ENCODE measurements at regions not wholly inside any gene's neighbourhood (a gene's known extent, or its start where the extent isn't known, plus 50 kb on each side); places are given as distances from the start of the nearest gene placed in this dataset.

DNA sequence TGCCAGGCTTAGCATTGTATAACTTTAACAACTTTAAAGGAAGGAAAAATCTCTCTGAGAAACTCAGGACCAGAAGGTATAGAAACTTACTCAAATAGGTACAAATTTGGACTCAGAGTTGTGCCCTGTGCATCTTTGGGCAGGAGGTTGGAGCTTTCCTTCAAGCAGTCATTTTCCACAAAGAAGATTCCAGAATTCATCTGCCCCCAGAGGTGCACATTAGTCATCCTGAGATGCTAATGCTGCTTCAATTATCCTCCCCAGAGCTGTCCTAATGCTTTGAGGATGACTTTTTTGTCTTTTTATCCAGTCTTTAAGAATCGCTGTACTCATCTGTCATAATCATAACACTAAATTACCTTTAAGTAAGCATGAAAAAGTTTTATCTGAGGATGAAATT, 243.0 kb upstream of the WWC1 start:
- Histone ChIP-seq H3K27me3 (replicated peaks in 1 of 7) (peaks cover 0 to 3% (median 0%) of the 10 kb centered on the region in 7 donors), H3K9me3 (no peaks in the 10 kb centered on the region), H3K27ac (no peak overlapping the region), H3K4me3 (no peak overlapping the region), H3K4me1 (no peaks in the 10 kb centered on the region), H3K36me3 (no peaks in the 10 kb centered on the region)
- no peak for DNase-seq
- intact Hi-C loops (cut with DNase I; ENCODE audit: low total_unique reads) = no loop called here
- TF ChIP-seq POLR2A (IDR thresholded peaks at IDR 0.05) (no peak), POLR2AphosphoS5 (IDR thresholded peaks at IDR 0.05) (no peak)
- TF ChIP-seq, protein P1, sequence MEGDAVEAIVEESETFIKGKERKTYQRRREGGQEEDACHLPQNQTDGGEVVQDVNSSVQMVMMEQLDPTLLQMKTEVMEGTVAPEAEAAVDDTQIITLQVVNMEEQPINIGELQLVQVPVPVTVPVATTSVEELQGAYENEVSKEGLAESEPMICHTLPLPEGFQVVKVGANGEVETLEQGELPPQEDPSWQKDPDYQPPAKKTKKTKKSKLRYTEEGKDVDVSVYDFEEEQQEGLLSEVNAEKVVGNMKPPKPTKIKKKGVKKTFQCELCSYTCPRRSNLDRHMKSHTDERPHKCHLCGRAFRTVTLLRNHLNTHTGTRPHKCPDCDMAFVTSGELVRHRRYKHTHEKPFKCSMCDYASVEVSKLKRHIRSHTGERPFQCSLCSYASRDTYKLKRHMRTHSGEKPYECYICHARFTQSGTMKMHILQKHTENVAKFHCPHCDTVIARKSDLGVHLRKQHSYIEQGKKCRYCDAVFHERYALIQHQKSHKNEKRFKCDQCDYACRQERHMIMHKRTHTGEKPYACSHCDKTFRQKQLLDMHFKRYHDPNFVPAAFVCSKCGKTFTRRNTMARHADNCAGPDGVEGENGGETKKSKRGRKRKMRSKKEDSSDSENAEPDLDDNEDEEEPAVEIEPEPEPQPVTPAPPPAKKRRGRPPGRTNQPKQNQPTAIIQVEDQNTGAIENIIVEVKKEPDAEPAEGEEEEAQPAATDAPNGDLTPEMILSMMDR (IDR thresholded peaks at IDR 0.05 in 8 of 11, conservative IDR thresholded peaks at IDR 0.05 in 3 of 11) = no peak
- WGBS, 5 donors = 76 to 88% (median 79%) methylated on average over 1 of the region's 1 CpG

DNA sequence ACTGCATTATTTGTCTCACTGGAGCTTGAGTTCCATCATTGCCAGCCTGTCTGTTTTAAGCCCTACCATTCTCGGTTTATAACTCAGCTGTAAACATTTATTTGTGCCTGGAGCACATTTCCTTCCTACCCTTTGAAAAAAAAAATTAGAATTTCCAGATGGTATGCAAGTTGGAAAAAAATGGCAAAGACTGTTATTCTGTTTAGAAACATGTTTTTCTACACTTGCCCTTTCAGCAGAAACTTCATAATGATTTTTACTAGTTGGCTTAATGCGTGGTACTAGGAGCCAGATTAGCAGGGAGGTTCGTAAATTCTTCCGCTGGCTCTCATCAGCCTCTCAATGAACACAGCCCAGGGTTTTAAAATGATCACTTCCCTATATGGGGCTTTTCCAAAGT, 238.8 kb upstream of the WWC1 start:
- 78 to 92% (median 85%) methylated on average over 4 of the region's 4 CpGs for WGBS, 5 donors
- H3K36me3 ChIP-seq = no peaks in the 10 kb centered on the region
- H3K9me3 ChIP-seq = peaks cover 0 to 7% (median 0%) of the 10 kb centered on the region in 8 donors
- H3K27me3 ChIP-seq (replicated peaks in 1 of 7) = peaks cover 0 to 3% (median 0%) of the 10 kb centered on the region in 7 donors
- no peak overlapping the region for H3K4me3 ChIP-seq
- DNase-seq = no peak
- H3K27ac ChIP-seq = no peak overlapping the region
- intact Hi-C loops (cut with DNase I; ENCODE audit: low total_unique reads) = no loop called here
- H3K4me1 ChIP-seq = no peaks in the 10 kb centered on the region
- TF ChIP-seq POLR2AphosphoS5 (IDR thresholded peaks at IDR 0.05) = no peak
- TF ChIP-seq POLR2A (IDR thresholded peaks at IDR 0.05) = no peak
- TF ChIP-seq, protein P1 (IDR thresholded peaks at IDR 0.05 in 8 of 11, conservative IDR thresholded peaks at IDR 0.05 in 3 of 11) = no peak

DNA sequence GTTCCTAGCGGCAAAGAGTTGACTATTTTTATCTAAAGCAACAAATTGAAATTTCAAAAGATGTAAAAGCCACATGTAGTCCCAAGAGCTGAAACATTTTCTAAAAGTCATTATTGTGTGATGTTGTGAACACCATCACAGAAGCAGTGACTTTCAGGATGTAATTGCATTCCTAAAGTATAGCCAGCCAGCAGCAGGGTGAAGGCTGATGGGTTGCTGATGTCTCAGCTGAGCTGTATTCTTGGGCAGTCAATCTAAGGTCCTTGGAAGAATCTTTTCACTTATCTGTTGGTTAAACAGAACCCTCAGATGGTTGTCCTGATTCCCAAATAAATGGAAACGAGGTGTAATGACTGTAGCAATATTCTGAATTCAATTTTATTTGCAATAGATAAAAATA, 237.4 kb upstream of the WWC1 start:
- no peaks in the 10 kb centered on the region for H3K36me3 ChIP-seq
- no peak overlapping the region for H3K4me3 ChIP-seq
- TF ChIP-seq POLR2AphosphoS5 (IDR thresholded peaks at IDR 0.05) (no peak), POLR2A (IDR thresholded peaks at IDR 0.05) (no peak)
- TF ChIP-seq, protein P1 (IDR thresholded peaks at IDR 0.05 in 8 of 11, conservative IDR thresholded peaks at IDR 0.05 in 3 of 11) = no peak
- H3K4me1 ChIP-seq = no peaks in the 10 kb centered on the region
- peaks cover 0 to 14% (median 2%) of the 10 kb centered on the region in 8 donors for H3K9me3 ChIP-seq
- 63 to 71% (median 71%) methylated on average over 2 of the region's 2 CpGs for whole genome bisulfite sequencing, 5 donors
- no peak for DNase-seq
- no peak overlapping the region for H3K27ac ChIP-seq
- peaks cover 0 to 3% (median 0%) of the 10 kb centered on the region in 7 donors for H3K27me3 ChIP-seq (replicated peaks in 1 of 7)
- intact Hi-C loops (cut with DNase I; ENCODE audit: low total_unique reads) = no loop called here

DNA sequence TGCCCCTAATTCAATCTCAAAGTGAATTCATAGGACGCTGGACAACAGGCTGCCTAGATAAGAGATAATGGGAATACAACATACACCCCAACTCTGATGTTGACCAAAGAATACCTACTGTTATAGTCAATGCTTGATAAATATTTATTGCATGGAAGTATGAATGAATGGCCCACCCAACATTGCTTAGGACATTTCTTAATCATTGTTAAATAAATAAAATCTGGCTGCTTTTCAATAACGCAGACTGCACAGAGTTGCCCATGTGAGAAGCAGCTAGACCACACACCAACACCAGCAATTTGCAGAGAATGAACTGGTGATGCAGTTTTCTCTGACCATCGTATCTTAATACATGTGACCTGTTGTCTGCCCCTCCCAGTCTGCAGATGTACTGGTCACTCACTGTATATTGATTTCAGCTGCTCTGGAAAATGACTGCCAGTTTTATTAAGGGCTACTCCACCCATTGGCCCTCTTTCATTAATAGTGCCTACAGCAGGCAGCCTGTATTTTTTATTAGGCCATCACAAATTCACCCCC, 236.2 kb upstream of the WWC1 start:
- intact Hi-C loops (cut with DNase I; ENCODE audit: low total_unique reads) = no loop called here
- H3K27ac ChIP-seq = no peak overlapping the region
- TF ChIP-seq, protein P1 (IDR thresholded peaks at IDR 0.05 in 8 of 11, conservative IDR thresholded peaks at IDR 0.05 in 3 of 11) = no peak
- TF ChIP-seq POLR2AphosphoS5 (IDR thresholded peaks at IDR 0.05) = no peak
- no peak for TF ChIP-seq POLR2A (IDR thresholded peaks at IDR 0.05)
- H3K9me3 ChIP-seq = peaks cover 0 to 14% (median 2%) of the 10 kb centered on the region in 8 donors
- 82 to 95% (median 90%) methylated on average over 3 of the region's 3 CpGs for WGBS, 5 donors
- H3K4me3 ChIP-seq = no peak overlapping the region
- DNase-seq = no peak
- no peaks in the 10 kb centered on the region for H3K27me3 ChIP-seq (replicated peaks in 1 of 7)
- H3K4me1 ChIP-seq = no peaks in the 10 kb centered on the region
- H3K36me3 ChIP-seq = no peaks in the 10 kb centered on the region
